WTC11 (cell line): ENCODE measurements at regions not wholly inside any gene's neighbourhood (a gene's known extent, or its start where the extent isn't known, plus 50 kb on each side); places are given as distances from the start of the nearest gene placed in this dataset.

Experiments
- ATAC-seq: fragments of 200-7000 bp; cut with Tn5 transposase; 2 replicates; pipeline ENCODE4 v1.10.0; 2021; ENCODE audit warnings: mild to moderate bottlenecking, moderate library complexity
- CTCF ChIA-PET: fragments of 300-600 bp; sonication (Branson Sonifier 250); formaldehyde crosslinking; loops from one replicate; lab custom pipeline; 2021; ENCODE audit warnings: antibody characterized with exemption; lab: Charles Lee
- POLR2A ChIA-PET: fragments of 350-600 bp; sonication (Branson Sonifier 250); formaldehyde crosslinking; loops from one replicate; lab custom pipeline; 2021; ENCODE audit warnings: antibody characterized with exemption; lab: Charles Lee
- DNase-seq: peaks from one replicate; pipeline ENCODE4 v3.0.0; 2021; ENCODE audit warnings: low spot score
- H3K27ac Mint-ChIP-seq: 2 replicates; pipeline ENCODE4 v1.8.0; 2021; ENCODE audit warnings: mixed read lengths
- H3K27me3 Mint-ChIP-seq: 2 replicates; pipeline ENCODE4 v1.8.0; 2021; ENCODE audit warnings: low read depth, mild to moderate bottlenecking, moderate library complexity, mixed read lengths
- H3K36me3 Mint-ChIP-seq: 2 replicates; pipeline ENCODE4 v1.8.0; 2021; ENCODE audit warnings: mixed read lengths
- H3K4me1 Mint-ChIP-seq: 2 replicates; pipeline ENCODE4 v1.8.0; 2022; ENCODE audit warnings: mixed read lengths
- H3K4me3 Mint-ChIP-seq: 2 replicates; pipeline ENCODE4 v1.8.0; 2021; ENCODE audit warnings: mild to moderate bottlenecking, moderate library complexity, mixed read lengths
- H3K9me3 Mint-ChIP-seq: 2 replicates; pipeline ENCODE4 v1.8.0; 2021; ENCODE audit warnings: mixed read lengths
- CREB1 ChIP-seq: sonication (generic); formaldehyde crosslinking; IDR thresholded peaks from 2 replicates; pipeline ENCODE4 v1.8.0; 2023; ENCODE audit warnings: mild to moderate bottlenecking, missing genetic modification reagents
- CREM ChIP-seq: sonication (generic); formaldehyde crosslinking; IDR thresholded peaks from 2 replicates; pipeline ENCODE4 v1.8.1; 2022; ENCODE audit warnings: mild to moderate bottlenecking, missing genetic modification reagents, moderate library complexity
- E2F1 ChIP-seq: sonication (generic); formaldehyde crosslinking; IDR thresholded peaks from 2 replicates; pipeline ENCODE4 v1.8.0; 2022; ENCODE audit warnings: mild to moderate bottlenecking, missing genetic modification reagents
- EMX1 ChIP-seq: fragments of 250-450 bp; sonication (Bioruptor Pico); IDR thresholded peaks from 2 replicates; pipeline ENCODE4 v1.8.0; 2021; ENCODE audit warnings: mild to moderate bottlenecking
- FOXK1 ChIP-seq: sonication (generic); formaldehyde crosslinking; IDR thresholded peaks from 2 replicates; pipeline ENCODE4 v1.8.0; 2022; ENCODE audit warnings: mild to moderate bottlenecking, moderate library complexity, missing genetic modification reagents
- HMGA2 ChIP-seq: fragments of 250-450 bp; sonication (Bioruptor Pico); IDR thresholded peaks from 2 replicates; pipeline ENCODE4 v1.4.0; 2021; ENCODE audit warnings: mild to moderate bottlenecking, moderate library complexity
- IRF2 ChIP-seq: sonication (generic); formaldehyde crosslinking; IDR thresholded peaks from 2 replicates; pipeline ENCODE4 v1.8.0; 2022; ENCODE audit warnings: low read depth, missing genetic modification reagents, borderline replicate concordance
- JUN ChIP-seq: sonication (generic); formaldehyde crosslinking; IDR thresholded peaks from 2 replicates; pipeline ENCODE4 v1.8.0; 2023; ENCODE audit warnings: mild to moderate bottlenecking, missing genetic modification reagents
- KAT7 ChIP-seq: sonication (generic); formaldehyde crosslinking; IDR thresholded peaks from 2 replicates; pipeline ENCODE4 v1.8.1; 2023; ENCODE audit warnings: missing genetic modification reagents, mild to moderate bottlenecking, borderline replicate concordance
- MLX ChIP-seq: sonication (generic); formaldehyde crosslinking; IDR thresholded peaks from 2 replicates; pipeline ENCODE4 v1.8.1; 2023; ENCODE audit warnings: mild to moderate bottlenecking, missing genetic modification reagents, moderate library complexity
- NR3C1 ChIP-seq: sonication (generic); formaldehyde crosslinking; conservative IDR thresholded peaks from 2 replicates; pipeline ENCODE4 v1.8.1; 2023; ENCODE audit warnings: low read depth, mild to moderate bottlenecking, missing genetic modification reagents
- OVOL2 ChIP-seq: fragments of 250-450 bp; sonication (Bioruptor Pico); IDR thresholded peaks from 2 replicates; pipeline ENCODE4 v1.9.0; 2021; ENCODE audit warnings: mild to moderate bottlenecking, borderline replicate concordance
- SMAD4 ChIP-seq: sonication (generic); formaldehyde crosslinking; IDR thresholded peaks from 2 replicates; pipeline ENCODE4 v1.8.0; 2022; ENCODE audit warnings: mild to moderate bottlenecking, missing genetic modification reagents
- TEAD1 ChIP-seq: sonication (generic); formaldehyde crosslinking; IDR thresholded peaks from 2 replicates; pipeline ENCODE4 v1.8.0; 2022; ENCODE audit warnings: mild to moderate bottlenecking, missing genetic modification reagents
- ZNF219 ChIP-seq: sonication (generic); formaldehyde crosslinking; IDR thresholded peaks from 2 replicates; pipeline ENCODE4 v1.8.0; 2023; ENCODE audit warnings: missing genetic modification reagents, mild to moderate bottlenecking, borderline replicate concordance
- TF ChIP-seq, protein P1 (sequence below): sonication (generic); formaldehyde crosslinking; IDR thresholded peaks from 2 replicates; pipeline ENCODE4 v1.8.1; 2023; ENCODE audit warnings: mild to moderate bottlenecking, missing genetic modification reagents, borderline replicate concordance
- TF ChIP-seq, protein P2 (sequence below): sonication (generic); formaldehyde crosslinking; IDR thresholded peaks from 2 replicates; pipeline ENCODE4 v1.8.0; 2023; ENCODE audit warnings: missing genetic modification reagents, mild to moderate bottlenecking, borderline replicate concordance
- TF ChIP-seq, protein P3 (sequence below): sonication (generic); formaldehyde crosslinking; IDR thresholded peaks from 2 replicates; pipeline ENCODE4 v1.8.0; 2022; ENCODE audit warnings: mild to moderate bottlenecking, missing genetic modification reagents
- TF ChIP-seq, protein P4 (sequence below): sonication (generic); formaldehyde crosslinking; IDR thresholded peaks from 2 replicates; pipeline ENCODE4 v1.8.1; 2023; ENCODE audit warnings: mild to moderate bottlenecking, missing genetic modification reagents
- TF ChIP-seq, protein P5 (sequence below): sonication (generic); formaldehyde crosslinking; IDR thresholded peaks from 2 replicates; pipeline ENCODE4 v1.8.1; 2022; ENCODE audit warnings: low read depth, mild to moderate bottlenecking, moderate library complexity, missing genetic modification reagents, borderline replicate concordance

DNA sequence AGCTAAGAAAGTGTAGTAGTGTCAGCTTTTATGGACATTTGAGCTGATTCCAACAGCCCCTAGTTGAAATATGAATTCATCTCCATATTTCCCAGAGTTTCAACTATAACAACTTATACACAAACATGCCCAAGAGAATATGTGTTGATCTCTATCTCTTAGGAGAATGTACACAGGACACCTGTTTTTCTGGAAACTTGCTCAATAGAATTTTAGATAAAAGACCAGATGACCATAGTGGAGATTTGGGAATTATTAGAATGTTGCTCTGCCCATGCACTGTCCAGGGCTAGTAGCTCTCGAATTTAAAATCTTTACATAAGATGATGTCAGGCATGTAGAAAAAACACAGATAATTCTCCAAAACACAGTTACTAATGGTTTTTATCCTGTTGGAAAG is 162.3 kb upstream of the VRK2 start (continued):
- TF ChIP-seq, protein P1, sequence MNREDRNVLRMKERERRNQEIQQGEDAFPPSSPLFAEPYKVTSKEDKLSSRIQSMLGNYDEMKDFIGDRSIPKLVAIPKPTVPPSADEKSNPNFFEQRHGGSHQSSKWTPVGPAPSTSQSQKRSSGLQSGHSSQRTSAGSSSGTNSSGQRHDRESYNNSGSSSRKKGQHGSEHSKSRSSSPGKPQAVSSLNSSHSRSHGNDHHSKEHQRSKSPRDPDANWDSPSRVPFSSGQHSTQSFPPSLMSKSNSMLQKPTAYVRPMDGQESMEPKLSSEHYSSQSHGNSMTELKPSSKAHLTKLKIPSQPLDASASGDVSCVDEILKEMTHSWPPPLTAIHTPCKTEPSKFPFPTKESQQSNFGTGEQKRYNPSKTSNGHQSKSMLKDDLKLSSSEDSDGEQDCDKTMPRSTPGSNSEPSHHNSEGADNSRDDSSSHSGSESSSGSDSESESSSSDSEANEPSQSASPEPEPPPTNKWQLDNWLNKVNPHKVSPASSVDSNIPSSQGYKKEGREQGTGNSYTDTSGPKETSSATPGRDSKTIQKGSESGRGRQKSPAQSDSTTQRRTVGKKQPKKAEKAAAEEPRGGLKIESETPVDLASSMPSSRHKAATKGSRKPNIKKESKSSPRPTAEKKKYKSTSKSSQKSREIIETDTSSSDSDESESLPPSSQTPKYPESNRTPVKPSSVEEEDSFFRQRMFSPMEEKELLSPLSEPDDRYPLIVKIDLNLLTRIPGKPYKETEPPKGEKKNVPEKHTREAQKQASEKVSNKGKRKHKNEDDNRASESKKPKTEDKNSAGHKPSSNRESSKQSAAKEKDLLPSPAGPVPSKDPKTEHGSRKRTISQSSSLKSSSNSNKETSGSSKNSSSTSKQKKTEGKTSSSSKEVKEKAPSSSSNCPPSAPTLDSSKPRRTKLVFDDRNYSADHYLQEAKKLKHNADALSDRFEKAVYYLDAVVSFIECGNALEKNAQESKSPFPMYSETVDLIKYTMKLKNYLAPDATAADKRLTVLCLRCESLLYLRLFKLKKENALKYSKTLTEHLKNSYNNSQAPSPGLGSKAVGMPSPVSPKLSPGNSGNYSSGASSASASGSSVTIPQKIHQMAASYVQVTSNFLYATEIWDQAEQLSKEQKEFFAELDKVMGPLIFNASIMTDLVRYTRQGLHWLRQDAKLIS (CRISPR knock-in tag), result no peak
- TF ChIP-seq, protein P2, sequence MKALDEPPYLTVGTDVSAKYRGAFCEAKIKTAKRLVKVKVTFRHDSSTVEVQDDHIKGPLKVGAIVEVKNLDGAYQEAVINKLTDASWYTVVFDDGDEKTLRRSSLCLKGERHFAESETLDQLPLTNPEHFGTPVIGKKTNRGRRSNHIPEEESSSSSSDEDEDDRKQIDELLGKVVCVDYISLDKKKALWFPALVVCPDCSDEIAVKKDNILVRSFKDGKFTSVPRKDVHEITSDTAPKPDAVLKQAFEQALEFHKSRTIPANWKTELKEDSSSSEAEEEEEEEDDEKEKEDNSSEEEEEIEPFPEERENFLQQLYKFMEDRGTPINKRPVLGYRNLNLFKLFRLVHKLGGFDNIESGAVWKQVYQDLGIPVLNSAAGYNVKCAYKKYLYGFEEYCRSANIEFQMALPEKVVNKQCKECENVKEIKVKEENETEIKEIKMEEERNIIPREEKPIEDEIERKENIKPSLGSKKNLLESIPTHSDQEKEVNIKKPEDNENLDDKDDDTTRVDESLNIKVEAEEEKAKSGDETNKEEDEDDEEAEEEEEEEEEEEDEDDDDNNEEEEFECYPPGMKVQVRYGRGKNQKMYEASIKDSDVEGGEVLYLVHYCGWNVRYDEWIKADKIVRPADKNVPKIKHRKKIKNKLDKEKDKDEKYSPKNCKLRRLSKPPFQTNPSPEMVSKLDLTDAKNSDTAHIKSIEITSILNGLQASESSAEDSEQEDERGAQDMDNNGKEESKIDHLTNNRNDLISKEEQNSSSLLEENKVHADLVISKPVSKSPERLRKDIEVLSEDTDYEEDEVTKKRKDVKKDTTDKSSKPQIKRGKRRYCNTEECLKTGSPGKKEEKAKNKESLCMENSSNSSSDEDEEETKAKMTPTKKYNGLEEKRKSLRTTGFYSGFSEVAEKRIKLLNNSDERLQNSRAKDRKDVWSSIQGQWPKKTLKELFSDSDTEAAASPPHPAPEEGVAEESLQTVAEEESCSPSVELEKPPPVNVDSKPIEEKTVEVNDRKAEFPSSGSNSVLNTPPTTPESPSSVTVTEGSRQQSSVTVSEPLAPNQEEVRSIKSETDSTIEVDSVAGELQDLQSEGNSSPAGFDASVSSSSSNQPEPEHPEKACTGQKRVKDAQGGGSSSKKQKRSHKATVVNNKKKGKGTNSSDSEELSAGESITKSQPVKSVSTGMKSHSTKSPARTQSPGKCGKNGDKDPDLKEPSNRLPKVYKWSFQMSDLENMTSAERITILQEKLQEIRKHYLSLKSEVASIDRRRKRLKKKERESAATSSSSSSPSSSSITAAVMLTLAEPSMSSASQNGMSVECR (CRISPR knock-in tag), result no peak
- no peak for TF ChIP-seq CREM
- TF ChIP-seq TEAD1 (CRISPR knock-in tag), result no peak
- TF ChIP-seq JUN (CRISPR knock-in tag), result no peak
- TF ChIP-seq E2F1 (CRISPR knock-in tag), result no peak
- TF ChIP-seq, protein P3, sequence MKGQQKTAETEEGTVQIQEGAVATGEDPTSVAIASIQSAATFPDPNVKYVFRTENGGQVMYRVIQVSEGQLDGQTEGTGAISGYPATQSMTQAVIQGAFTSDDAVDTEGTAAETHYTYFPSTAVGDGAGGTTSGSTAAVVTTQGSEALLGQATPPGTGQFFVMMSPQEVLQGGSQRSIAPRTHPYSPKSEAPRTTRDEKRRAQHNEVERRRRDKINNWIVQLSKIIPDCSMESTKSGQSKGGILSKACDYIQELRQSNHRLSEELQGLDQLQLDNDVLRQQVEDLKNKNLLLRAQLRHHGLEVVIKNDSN (CRISPR knock-in tag), result no peak
- TF ChIP-seq, protein P4, sequence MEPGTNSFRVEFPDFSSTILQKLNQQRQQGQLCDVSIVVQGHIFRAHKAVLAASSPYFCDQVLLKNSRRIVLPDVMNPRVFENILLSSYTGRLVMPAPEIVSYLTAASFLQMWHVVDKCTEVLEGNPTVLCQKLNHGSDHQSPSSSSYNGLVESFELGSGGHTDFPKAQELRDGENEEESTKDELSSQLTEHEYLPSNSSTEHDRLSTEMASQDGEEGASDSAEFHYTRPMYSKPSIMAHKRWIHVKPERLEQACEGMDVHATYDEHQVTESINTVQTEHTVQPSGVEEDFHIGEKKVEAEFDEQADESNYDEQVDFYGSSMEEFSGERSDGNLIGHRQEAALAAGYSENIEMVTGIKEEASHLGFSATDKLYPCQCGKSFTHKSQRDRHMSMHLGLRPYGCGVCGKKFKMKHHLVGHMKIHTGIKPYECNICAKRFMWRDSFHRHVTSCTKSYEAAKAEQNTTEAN (CRISPR knock-in tag), result no peak
- TF ChIP-seq EMX1 (CRISPR knock-in tag), result no peak
- no peak for TF ChIP-seq MLX (CRISPR knock-in tag)

- H3K36me3 Mint-ChIP-seq, result no peaks in the 10 kb centered on the region
- no peak for ATAC-seq
- CTCF ChIA-PET, result no interaction called here
- POLR2A ChIA-PET, result no interaction called here
- H3K4me3 Mint-ChIP-seq, result no peak overlapping the region
- no peak overlapping the region for H3K27ac Mint-ChIP-seq
- TF ChIP-seq KAT7 (no peak), ZNF219 (CRISPR knock-in tag) (no peak), IRF2 (CRISPR knock-in tag) (no peak), OVOL2 (CRISPR knock-in tag) (no peak), CREB1 (CRISPR knock-in tag) (no peak), FOXK1 (CRISPR knock-in tag) (no peak), SMAD4 (CRISPR knock-in tag) (no peak), NR3C1 (CRISPR knock-in tag) (no peak), HMGA2 (no peak)
- TF ChIP-seq, protein P5, sequence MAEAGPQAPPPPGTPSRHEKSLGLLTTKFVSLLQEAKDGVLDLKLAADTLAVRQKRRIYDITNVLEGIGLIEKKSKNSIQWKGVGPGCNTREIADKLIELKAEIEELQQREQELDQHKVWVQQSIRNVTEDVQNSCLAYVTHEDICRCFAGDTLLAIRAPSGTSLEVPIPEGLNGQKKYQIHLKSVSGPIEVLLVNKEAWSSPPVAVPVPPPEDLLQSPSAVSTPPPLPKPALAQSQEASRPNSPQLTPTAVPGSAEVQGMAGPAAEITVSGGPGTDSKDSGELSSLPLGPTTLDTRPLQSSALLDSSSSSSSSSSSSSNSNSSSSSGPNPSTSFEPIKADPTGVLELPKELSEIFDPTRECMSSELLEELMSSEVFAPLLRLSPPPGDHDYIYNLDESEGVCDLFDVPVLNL (CRISPR knock-in tag), result no peak
- no peaks in the 10 kb centered on the region for H3K27me3 Mint-ChIP-seq
- DNase-seq, result no peak
- H3K9me3 Mint-ChIP-seq, result no peaks in the 10 kb centered on the region
- H3K4me1 Mint-ChIP-seq, result 0 out of 2 replicates have a peak, but pooled peaks cover 6% of the 10 kb centered on the region
Measured at GRCh38 chr2:57885742-57886141, 160.9 kb upstream of the VRK2 start.
